GM12864 (cell line): ENCODE measurements at regions not wholly inside any gene's neighbourhood (a gene's known extent, or its start where the extent isn't known, plus 50 kb on each side); places are given as distances from the start of the nearest gene placed in this dataset.
"Not testable (repeated sequence)": the region's sequence is repeated elsewhere in the genome, so short reads cannot be mapped to it uniquely, and the experiment has no call there.

ENCODE experiments used
- DNase-seq: peaks from one replicate; pipeline ENCODE4 v3.0.0-alpha.2; 2011; ENCODE audit warnings: low read depth
- H3K4me3 ChIP-seq: 2 replicates; pipeline ENCODE4 v1.5.1; 2011; ENCODE audit warnings: mild to moderate bottlenecking, low read depth, low read length, control low read depth
- TF ChIP-seq, protein P1 (sequence below): IDR thresholded peaks from 2 replicates; pipeline ENCODE4 v1.5.1; 2011; ENCODE audit warnings: low read depth, mild to moderate bottlenecking, moderate library complexity, low read length, control low read depth, inconsistent platforms; ENCODE audit errors: missing control alignments

DNA sequence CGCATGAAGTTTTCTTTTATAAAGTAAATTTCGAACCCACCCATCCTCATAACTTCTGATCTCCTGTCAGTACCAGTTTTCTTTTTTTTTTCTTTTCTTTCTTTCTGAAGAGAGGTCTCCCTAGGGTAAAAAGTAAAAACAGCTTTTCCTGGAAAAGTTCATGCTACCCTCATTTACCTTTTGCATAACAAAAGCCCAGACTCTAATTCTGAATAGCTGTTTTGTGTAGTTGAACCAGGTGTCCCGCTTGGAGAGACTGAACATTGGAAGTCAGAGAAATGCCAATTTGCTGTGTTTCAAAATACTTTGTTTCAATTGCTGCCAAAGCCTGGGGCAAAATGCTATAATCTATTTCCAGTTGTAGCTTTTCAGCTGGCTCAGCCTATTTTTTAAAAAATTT lies 113.7 kb upstream of the RUNX1 start:
- TF ChIP-seq, protein P1, sequence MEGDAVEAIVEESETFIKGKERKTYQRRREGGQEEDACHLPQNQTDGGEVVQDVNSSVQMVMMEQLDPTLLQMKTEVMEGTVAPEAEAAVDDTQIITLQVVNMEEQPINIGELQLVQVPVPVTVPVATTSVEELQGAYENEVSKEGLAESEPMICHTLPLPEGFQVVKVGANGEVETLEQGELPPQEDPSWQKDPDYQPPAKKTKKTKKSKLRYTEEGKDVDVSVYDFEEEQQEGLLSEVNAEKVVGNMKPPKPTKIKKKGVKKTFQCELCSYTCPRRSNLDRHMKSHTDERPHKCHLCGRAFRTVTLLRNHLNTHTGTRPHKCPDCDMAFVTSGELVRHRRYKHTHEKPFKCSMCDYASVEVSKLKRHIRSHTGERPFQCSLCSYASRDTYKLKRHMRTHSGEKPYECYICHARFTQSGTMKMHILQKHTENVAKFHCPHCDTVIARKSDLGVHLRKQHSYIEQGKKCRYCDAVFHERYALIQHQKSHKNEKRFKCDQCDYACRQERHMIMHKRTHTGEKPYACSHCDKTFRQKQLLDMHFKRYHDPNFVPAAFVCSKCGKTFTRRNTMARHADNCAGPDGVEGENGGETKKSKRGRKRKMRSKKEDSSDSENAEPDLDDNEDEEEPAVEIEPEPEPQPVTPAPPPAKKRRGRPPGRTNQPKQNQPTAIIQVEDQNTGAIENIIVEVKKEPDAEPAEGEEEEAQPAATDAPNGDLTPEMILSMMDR = no peak
- no peak overlapping the region for H3K4me3 ChIP-seq
- DNase-seq = no peak

DNA sequence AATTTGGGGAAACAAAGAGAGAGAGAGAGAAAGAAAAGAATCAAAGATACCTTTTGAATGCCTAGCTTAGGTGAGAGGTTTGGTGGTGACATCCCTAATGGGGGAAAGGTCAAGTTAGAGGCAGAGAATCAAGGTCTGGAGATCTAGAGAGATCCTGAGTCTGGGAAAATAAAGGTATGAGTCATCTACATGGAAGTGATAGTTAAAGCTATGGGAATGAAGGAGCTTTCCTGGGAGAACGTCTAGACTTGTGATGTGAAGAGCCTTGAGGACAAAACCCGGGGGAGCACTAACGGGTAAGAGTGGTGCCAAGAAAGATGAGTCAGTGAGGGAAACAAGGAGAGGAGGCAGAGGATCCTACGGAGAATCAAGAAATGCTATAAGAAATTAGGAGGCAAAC lies 110.8 kb upstream of the RUNX1 start:
- H3K4me3 ChIP-seq = no peak overlapping the region
- TF ChIP-seq, protein P1 = no peak
- DNase-seq = no peak

DNA sequence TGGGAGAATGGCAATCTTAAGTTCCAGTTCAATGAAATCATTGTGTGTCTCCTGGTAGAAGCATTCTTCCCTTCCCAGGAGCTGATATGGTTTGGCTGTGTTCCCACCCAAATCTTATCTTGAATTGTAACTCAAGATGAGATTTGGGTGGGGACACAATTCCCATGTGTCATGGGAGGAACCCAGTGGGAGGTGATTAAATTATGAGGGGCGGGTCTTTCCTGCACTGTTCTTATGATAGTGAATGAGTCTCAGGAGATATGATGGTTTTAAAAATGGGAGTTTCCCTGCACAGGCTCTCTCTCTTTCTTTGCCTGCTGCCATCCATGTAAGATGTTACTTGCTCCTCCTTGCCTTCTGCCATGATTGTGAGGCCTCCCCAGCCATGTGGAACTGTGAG lies 108.3 kb upstream of the RUNX1 start:
- not testable (repeated sequence) for H3K4me3 ChIP-seq, DNase-seq

DNA sequence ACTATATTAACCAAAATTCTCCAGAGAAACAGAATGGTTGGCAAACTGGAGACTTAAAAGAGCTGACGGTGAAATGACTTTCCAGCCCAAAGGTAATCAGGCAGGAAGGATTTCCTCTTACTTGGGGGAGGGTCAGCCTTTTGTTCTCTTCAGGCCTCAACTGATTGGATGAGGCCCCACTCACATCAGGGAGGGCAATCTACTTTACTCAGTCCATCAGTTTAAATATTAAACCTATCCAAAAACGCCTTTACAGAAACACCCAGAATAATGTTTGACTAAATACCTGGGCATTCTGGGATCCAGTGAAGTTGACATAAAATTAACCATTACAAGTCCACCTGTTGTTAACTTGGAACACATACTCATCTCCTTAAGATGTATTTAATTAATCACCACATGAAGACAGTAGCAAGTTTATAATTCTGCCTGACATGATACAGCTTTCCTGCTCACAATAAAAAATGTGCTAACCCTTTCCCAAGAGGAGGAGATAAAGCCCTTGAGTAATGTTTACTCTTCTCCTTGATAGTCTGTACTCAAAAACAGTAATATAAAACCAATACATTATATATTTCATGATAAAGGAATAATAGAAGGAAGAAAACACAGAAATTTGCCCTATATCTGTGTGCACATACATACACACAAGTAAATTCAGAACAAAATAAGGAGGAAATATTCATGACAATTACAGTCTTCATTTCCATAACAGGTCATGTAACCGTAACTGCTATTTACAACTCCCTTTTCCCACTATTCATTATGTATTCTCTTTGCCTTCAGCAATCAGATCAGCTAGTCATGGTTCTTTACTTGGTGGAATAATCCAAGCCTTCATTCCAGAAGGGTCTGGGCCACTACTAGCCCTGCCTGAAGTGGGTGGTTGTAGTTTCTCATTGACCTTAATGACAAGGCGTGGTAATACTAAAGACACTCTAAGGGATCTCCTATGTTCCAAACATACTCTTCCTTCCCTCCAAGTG lies 107.5 kb upstream of the RUNX1 start:
- no peak for DNase-seq
- TF ChIP-seq, protein P1 = no peak
- no peak overlapping the region for H3K4me3 ChIP-seq

DNA sequence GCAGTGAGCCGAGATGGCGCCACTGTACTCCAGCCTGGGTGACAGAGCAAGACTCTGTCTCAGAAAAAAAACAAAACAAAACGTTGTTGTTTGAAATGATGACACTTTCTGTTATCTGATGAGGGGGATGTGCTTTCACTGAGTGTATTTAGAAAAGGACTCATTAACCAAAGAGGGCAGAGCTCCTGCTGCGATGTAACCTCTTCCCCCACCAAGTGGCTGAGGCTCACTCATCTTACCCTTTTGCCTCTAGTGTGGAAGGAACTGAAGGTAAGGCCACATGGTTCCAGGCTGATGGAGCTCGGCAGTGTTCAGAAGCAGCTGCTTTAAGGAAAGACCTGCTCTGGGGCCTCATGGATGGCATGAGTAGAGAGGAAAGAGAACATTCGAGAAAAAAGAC lies 105.7 kb upstream of the RUNX1 start:
- no peak overlapping the region for H3K4me3 ChIP-seq
- no peak for DNase-seq
- TF ChIP-seq, protein P1 = no peak

DNA sequence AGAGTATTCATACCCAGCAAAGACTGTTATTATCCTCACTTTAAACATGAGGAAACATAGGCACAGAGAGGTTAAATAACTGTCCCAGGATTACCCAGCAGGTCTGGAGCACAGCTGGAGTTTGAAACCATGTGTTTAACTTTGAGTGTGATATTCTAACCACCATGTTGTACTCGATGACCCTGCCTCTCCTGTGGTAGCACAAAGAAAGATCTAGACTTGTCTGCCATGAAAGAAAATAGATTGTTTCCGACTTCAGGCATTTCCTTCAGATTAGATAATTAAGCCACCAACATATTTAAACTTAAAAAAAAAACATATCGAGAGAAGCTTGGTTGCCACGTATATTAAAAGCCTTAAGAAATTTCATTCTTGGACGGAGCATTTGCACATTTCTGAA lies 104.6 kb upstream of the RUNX1 start:
- TF ChIP-seq, protein P1 = no peak
- no peak for DNase-seq
- H3K4me3 ChIP-seq = no peak overlapping the region

DNA sequence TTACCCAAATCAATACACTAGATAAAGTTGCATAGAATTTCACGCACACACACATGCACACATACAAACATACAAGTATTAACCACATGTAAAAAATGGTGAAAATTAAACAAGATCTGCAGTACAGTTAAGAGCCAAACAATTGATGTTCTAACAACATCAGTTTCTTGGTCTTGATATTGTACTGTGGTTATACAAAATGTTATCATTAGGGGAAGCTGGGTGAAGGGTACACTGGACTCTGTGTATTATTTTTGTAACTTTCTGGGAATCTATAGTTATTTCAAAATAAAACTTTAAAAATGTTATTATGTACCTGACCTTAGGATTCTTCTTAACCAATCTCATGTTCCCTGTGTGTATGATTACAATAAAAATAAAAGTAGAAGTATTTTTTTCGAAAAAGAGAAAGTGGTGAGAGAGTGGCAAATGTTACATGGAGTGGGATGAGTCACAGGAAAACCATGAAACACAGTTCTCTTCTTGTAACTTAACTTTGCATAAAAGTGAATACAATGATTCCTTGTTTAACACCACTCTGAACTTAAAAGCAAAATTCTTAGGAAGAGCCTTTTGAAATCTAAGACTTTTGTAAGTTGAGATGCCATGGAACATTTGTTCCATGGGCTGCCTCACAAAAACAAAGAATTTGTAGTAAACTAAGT lies 101.6 kb upstream of the RUNX1 start:
- no peak for DNase-seq
- TF ChIP-seq, protein P1 = no peak
- H3K4me3 ChIP-seq = no peak overlapping the region
